Neural cell (in vitro differentiated cells): ENCODE measurements at regions not wholly inside any gene's neighbourhood (a gene's known extent, or its start where the extent isn't known, plus 50 kb on each side); places are given as distances from the start of the nearest gene placed in this dataset.

Source experiments
- EP300 ChIP-seq: fragments of 450-650 bp; conservative IDR thresholded peaks from 2 replicates; pipeline ENCODE4 v1.6.1; 2014; ENCODE audit warnings: antibody characterized with exemption, mild to moderate bottlenecking, moderate library complexity; ENCODE audit not compliant: poor library complexity, severe bottlenecking
- POLR2AphosphoS5 ChIP-seq: IDR thresholded peaks from 2 replicates; pipeline ENCODE4 v1.6.1; 2012
- TF ChIP-seq, protein P1 (sequence below): fragments of 450-650 bp; IDR thresholded peaks from 2 replicates; pipeline ENCODE4 v1.5.1; 2014; ENCODE audit warnings: antibody characterized with exemption, mild to moderate bottlenecking, moderate library complexity; ENCODE audit not compliant: poor library complexity, severe bottlenecking
- TF ChIP-seq, protein P2 (sequence below): IDR thresholded peaks from 2 replicates; pipeline ENCODE4 v1.6.1; 2012; ENCODE audit warnings: borderline replicate concordance

DNA sequence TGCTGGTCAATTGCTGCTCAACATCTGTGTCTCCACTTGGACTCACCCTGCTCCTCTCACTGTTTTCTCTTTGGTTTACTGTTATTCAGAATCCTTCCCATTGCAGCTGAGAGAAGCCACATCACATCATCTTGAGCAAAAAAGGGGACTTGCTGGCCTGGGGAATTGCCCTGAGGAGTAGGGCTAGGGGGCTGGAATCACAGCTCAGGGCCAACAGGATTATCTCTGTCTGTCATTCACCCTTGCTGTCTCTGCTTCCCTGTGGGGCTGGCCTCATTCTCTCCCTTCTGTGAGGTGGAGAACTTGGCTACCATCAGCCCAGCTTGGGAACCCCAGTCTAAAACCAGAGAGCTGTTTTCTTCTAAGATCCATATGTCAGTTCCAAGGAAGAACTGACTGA is 140.7 kb upstream of the WNT4 start:
- TF ChIP-seq, protein P1, sequence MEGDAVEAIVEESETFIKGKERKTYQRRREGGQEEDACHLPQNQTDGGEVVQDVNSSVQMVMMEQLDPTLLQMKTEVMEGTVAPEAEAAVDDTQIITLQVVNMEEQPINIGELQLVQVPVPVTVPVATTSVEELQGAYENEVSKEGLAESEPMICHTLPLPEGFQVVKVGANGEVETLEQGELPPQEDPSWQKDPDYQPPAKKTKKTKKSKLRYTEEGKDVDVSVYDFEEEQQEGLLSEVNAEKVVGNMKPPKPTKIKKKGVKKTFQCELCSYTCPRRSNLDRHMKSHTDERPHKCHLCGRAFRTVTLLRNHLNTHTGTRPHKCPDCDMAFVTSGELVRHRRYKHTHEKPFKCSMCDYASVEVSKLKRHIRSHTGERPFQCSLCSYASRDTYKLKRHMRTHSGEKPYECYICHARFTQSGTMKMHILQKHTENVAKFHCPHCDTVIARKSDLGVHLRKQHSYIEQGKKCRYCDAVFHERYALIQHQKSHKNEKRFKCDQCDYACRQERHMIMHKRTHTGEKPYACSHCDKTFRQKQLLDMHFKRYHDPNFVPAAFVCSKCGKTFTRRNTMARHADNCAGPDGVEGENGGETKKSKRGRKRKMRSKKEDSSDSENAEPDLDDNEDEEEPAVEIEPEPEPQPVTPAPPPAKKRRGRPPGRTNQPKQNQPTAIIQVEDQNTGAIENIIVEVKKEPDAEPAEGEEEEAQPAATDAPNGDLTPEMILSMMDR, result no peak
- TF ChIP-seq, protein P2, sequence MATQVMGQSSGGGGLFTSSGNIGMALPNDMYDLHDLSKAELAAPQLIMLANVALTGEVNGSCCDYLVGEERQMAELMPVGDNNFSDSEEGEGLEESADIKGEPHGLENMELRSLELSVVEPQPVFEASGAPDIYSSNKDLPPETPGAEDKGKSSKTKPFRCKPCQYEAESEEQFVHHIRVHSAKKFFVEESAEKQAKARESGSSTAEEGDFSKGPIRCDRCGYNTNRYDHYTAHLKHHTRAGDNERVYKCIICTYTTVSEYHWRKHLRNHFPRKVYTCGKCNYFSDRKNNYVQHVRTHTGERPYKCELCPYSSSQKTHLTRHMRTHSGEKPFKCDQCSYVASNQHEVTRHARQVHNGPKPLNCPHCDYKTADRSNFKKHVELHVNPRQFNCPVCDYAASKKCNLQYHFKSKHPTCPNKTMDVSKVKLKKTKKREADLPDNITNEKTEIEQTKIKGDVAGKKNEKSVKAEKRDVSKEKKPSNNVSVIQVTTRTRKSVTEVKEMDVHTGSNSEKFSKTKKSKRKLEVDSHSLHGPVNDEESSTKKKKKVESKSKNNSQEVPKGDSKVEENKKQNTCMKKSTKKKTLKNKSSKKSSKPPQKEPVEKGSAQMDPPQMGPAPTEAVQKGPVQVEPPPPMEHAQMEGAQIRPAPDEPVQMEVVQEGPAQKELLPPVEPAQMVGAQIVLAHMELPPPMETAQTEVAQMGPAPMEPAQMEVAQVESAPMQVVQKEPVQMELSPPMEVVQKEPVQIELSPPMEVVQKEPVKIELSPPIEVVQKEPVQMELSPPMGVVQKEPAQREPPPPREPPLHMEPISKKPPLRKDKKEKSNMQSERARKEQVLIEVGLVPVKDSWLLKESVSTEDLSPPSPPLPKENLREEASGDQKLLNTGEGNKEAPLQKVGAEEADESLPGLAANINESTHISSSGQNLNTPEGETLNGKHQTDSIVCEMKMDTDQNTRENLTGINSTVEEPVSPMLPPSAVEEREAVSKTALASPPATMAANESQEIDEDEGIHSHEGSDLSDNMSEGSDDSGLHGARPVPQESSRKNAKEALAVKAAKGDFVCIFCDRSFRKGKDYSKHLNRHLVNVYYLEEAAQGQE, result no peak
- TF ChIP-seq EP300, result no peak
- no peak for TF ChIP-seq POLR2AphosphoS5
